ENCODE measurements at regions not wholly inside any gene's neighbourhood (a gene's known extent, or its start where the extent isn't known, plus 50 kb on each side); places are given as distances from the start of the nearest gene placed in this dataset.
"Not testable (repeated sequence)": the region's sequence is repeated elsewhere in the genome, so short reads cannot be mapped to it uniquely, and the experiment has no call there.

- not testable (repeated sequence) for TF ChIP-seq EZH2phosphoT487 (IDR thresholded peaks at IDR 0.05; ENCODE audit: low read length); CTCF (IDR thresholded peaks at IDR 0.05; ENCODE audit: low read length); EZH2 (optimal IDR thresholded peaks at IDR 0.05; ENCODE audit: low read depth, low read length)
Measured at GRCh38 chr9:39559384-39559783, 203.9 kb downstream of the SPATA31A1 start.
